Fibroblast of lung (primary cell): ENCODE measurements at regions not wholly inside any gene's neighbourhood (a gene's known extent, or its start where the extent isn't known, plus 50 kb on each side); places are given as distances from the start of the nearest gene placed in this dataset.

Experiments
- DNase-seq, 2 donors: peaks; one replicate each; pipeline versions ENCODE4 v3.0.0 to v3.0.0-alpha.2; 2010; ENCODE audit warnings: low read depth in 2 of 2
- H2AFZ ChIP-seq: 2 replicates; pipeline ENCODE4 v1.5.1; 2012; ENCODE audit warnings: low read length, control low read depth, inconsistent platforms
- H3K27ac ChIP-seq: 2 replicates; pipeline ENCODE4 v1.5.1; 2011; ENCODE audit warnings: low read length, control low read depth; ENCODE audit not compliant: insufficient read depth
- H3K27me3 ChIP-seq: 2 replicates; pipeline ENCODE4 v1.5.1; 2011; ENCODE audit warnings: mild to moderate bottlenecking, low read length; ENCODE audit not compliant: control insufficient read depth, insufficient read depth
- H3K36me3 ChIP-seq: 2 replicates; pipeline ENCODE4 v1.5.1; 2011; ENCODE audit warnings: low read length; ENCODE audit not compliant: control insufficient read depth, insufficient read depth
- H3K4me1 ChIP-seq: 2 replicates; pipeline ENCODE4 v1.5.1; 2011; ENCODE audit warnings: low read length; ENCODE audit not compliant: control insufficient read depth, insufficient read depth; ENCODE audit errors: extremely low read depth
- H3K4me2 ChIP-seq: 2 replicates; pipeline ENCODE4 v1.5.1; 2011; ENCODE audit warnings: low read length, control low read depth; ENCODE audit not compliant: insufficient read depth; ENCODE audit errors: extremely low read depth
- H3K4me3 ChIP-seq, 4 experiments: fragments of 200-600 bp in 1 of 4; sonication (generic) in 1 of 4; replicated peaks in 1 of 4; 2 replicates each; pipeline ENCODE4 v1.5.1; 2011 to 2016; ENCODE audit warnings: low read length in 4 of 4, low read depth in 3 of 4, mild to moderate bottlenecking in 3 of 4, control low read depth in 2 of 4, inconsistent platforms in 1 of 4, mixed read lengths in 1 of 4; ENCODE audit not compliant: insufficient read depth in 1 of 4; ENCODE audit errors: control extremely low read depth in 1 of 4
- H3K79me2 ChIP-seq: 2 replicates; pipeline ENCODE4 v1.5.1; 2012; ENCODE audit warnings: mild to moderate bottlenecking, low read length, inconsistent platforms; ENCODE audit not compliant: control insufficient read depth, insufficient read depth
- H3K9ac ChIP-seq: 2 replicates; pipeline ENCODE4 v1.5.1; 2011; ENCODE audit warnings: mild to moderate bottlenecking, low read length, control low read depth; ENCODE audit not compliant: insufficient read depth
- H3K9me3 ChIP-seq: 2 replicates; pipeline ENCODE4 v1.5.1; 2012; ENCODE audit warnings: low read depth, low read length; ENCODE audit not compliant: control insufficient read depth, insufficient read depth
- H4K20me1 ChIP-seq: 2 replicates; pipeline ENCODE4 v1.5.1; 2011; ENCODE audit warnings: low read length; ENCODE audit not compliant: control insufficient read depth, insufficient read depth; ENCODE audit errors: extremely low read depth
- EZH2 ChIP-seq: IDR thresholded peaks from 2 replicates; pipeline ENCODE4 v1.5.1; 2012; ENCODE audit warnings: low read length, control low read depth, mild to moderate bottlenecking; ENCODE audit errors: missing control alignments
- TF ChIP-seq, protein P1 (sequence below), 2 donors: IDR thresholded peaks in 1 of 2; conservative IDR thresholded peaks in 1 of 2; 1 replicate in 1 of 2; 2 replicates in 1 of 2; pipeline ENCODE4 v1.5.1; 2011 to 2012; ENCODE audit warnings: low read length in 2 of 2, control low read depth in 1 of 2, inconsistent platforms in 1 of 2, low read depth in 1 of 2, mild to moderate bottlenecking in 1 of 2

DNA sequence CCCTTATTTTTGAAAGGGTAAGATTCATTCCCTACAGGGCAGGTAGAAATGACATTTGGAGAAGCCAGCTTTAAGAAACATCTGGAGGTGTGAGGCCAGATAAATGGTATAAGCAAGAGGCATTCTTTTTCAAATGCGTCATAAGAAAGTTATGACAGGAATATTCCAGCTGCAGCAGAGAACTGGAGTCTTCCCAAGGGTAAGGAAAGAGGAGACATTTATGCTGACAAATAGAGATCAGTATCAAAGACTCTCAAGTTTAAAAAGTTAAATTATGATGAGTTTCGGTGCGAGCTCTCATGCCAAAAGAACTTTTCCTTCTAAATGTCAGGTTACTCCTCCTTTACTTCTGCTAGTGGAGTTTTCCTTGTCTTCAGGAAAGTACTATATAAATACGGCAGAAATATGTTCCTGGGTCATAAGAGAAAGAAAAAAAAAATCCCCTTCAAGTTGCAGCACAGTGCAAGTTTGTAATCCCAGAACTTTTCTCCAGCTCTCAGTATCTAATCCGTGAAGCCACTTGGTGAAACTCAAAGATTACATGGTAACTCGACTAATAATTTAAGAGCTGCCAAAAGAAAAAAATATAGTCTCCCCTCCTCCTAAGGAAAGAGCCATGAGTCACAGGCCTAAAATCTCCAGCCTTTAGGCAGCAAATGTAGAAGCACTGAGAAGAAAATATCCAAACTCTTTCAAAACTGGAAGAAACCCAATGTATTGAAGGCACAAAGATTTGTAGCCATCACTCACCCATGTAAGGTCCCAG lies 428.1 kb downstream of the MEIS1 start:
- peak overlapping the region; percentile 72 for H3K4me2 ChIP-seq
- DNase-seq = peak; percentile 79 to 83
- no peaks in the 10 kb centered on the region for H4K20me1 ChIP-seq
- peak overlapping the region in 3 of 4 experiments; percentile 10 to 25 (median 21) for H3K4me3 ChIP-seq
- no peak overlapping the region for H2AFZ ChIP-seq
- H3K4me1 ChIP-seq = peaks cover 42% of the 10 kb centered on the region
- TF ChIP-seq EZH2 = no peak
- TF ChIP-seq, protein P1, sequence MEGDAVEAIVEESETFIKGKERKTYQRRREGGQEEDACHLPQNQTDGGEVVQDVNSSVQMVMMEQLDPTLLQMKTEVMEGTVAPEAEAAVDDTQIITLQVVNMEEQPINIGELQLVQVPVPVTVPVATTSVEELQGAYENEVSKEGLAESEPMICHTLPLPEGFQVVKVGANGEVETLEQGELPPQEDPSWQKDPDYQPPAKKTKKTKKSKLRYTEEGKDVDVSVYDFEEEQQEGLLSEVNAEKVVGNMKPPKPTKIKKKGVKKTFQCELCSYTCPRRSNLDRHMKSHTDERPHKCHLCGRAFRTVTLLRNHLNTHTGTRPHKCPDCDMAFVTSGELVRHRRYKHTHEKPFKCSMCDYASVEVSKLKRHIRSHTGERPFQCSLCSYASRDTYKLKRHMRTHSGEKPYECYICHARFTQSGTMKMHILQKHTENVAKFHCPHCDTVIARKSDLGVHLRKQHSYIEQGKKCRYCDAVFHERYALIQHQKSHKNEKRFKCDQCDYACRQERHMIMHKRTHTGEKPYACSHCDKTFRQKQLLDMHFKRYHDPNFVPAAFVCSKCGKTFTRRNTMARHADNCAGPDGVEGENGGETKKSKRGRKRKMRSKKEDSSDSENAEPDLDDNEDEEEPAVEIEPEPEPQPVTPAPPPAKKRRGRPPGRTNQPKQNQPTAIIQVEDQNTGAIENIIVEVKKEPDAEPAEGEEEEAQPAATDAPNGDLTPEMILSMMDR (conservative IDR thresholded peaks at IDR 0.05 in 1 of 2, IDR thresholded peaks at IDR 0.05 in 1 of 2; ENCODE audit: low read depth in 1 of 2, low read length in 2 of 2) = no peak
- H3K9ac ChIP-seq = no peak overlapping the region
- no peaks in the 10 kb centered on the region for H3K9me3 ChIP-seq
- no peaks in the 10 kb centered on the region for H3K27me3 ChIP-seq
- H3K36me3 ChIP-seq = no peaks in the 10 kb centered on the region
- no peaks in the 10 kb centered on the region for H3K79me2 ChIP-seq
- peak overlapping the region; percentile 82 for H3K27ac ChIP-seq

DNA sequence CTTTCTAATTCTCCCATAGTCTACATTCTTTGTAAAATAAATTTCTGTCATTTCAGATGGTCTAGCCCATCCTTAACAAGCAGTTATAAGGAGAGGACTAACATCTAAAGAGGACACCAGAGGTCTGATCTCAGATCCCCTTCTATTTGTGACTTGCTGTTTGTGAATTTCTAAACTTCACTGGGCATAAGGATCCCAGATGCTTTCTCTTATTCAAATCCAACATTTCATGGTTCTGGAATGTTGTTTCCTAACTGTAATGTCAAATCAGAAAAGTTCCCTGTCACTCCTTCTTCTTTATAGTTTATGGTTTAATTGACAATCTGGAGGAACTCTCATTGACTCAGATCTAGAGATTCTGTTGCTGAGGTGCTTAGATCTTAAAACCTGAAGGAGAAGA lies 430.2 kb downstream of the MEIS1 start:
- DNase-seq = no peak
- Histone ChIP-seq H2AFZ (no peak overlapping the region), H3K27me3 (no peaks in the 10 kb centered on the region), H4K20me1 (no peaks in the 10 kb centered on the region), H3K9ac (no peak overlapping the region), H3K4me1 (peaks cover 44% of the 10 kb centered on the region), H3K9me3 (no peaks in the 10 kb centered on the region), H3K4me3 (no peak overlapping the region), H3K27ac (peak overlapping the region; percentile 40), H3K36me3 (no peaks in the 10 kb centered on the region), H3K79me2 (no peaks in the 10 kb centered on the region), H3K4me2 (no peak overlapping the region)
- TF ChIP-seq, protein P1 (conservative IDR thresholded peaks at IDR 0.05 in 1 of 2, IDR thresholded peaks at IDR 0.05 in 1 of 2; ENCODE audit: low read depth in 1 of 2, low read length in 2 of 2) = no peak
- no peak for TF ChIP-seq EZH2

DNA sequence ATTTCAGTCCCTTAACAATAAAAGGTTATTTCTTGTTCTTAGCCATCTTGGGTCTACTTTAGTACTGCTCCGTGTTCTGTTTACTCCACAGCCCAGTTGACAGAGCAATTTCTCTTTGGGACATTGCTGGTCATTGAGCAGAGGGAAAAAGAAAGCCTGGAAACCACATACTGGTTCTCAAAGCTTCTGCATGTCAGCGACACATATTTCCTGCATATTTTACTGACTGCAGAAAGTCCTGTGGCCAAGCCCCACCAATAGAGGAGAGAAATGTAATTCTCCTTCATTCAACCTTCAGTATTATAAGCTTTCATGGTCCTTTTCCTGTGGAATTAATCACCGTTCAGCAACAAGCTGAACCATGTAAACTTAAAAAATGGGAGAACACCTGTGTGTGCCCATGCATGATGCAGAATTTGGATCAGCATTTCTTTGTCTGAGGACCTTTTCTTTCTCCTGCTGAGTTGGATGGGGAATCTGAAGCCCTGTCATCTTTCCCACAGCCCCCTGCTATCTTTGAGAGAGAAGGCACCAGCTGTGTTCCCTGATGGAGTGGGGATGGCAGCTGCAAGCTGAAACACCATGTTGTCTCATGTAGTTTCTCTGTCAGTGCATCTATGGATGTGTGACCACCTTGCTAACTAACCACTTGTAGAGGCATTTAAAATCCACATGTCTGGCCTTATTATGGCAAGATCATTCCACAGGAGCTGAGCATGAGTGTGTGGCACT lies 431.6 kb downstream of the MEIS1 start:
- Histone ChIP-seq H3K4me3 (no peak overlapping the region), H2AFZ (no peak overlapping the region), H3K36me3 (no peaks in the 10 kb centered on the region), H4K20me1 (no peaks in the 10 kb centered on the region), H3K9me3 (no peaks in the 10 kb centered on the region), H3K4me1 (peaks cover 44% of the 10 kb centered on the region), H3K4me2 (peak overlapping the region; percentile 27), H3K9ac (no peak overlapping the region), H3K79me2 (no peaks in the 10 kb centered on the region), H3K27me3 (no peaks in the 10 kb centered on the region), H3K27ac (peak overlapping the region; percentile 17)
- DNase-seq = peak in 1 of 2 donors; percentile 62
- TF ChIP-seq EZH2 = no peak
- TF ChIP-seq, protein P1 (conservative IDR thresholded peaks at IDR 0.05 in 1 of 2, IDR thresholded peaks at IDR 0.05 in 1 of 2; ENCODE audit: low read depth in 1 of 2, low read length in 2 of 2) = no peak
